GM12878 (cell line): ENCODE measurements at regions not wholly inside any gene's neighbourhood (a gene's known extent, or its start where the extent isn't known, plus 50 kb on each side); places are given as distances from the start of the nearest gene placed in this dataset.

ENCODE experiments used
- ATAC-seq: fragments of 200-7000 bp; cut with Tn5 transposase; 3 replicates; pipeline ENCODE4 v1.9.1; 2020; ENCODE audit warnings: mild to moderate bottlenecking, moderate library complexity
- BruUV-seq: library from RNA; stranded (reverse); fragments of 400-500 nt; replicated peaks from 2 replicates; lab custom pipeline; 2021; lab: Mats Ljungman, UMichigan
- CTCF ChIA-PET: fragments of 300-600 bp; sonication (Branson Sonifier 250); formaldehyde crosslinking; extraction: SDS; loops from one replicate; lab custom pipeline; 2021; ENCODE audit warnings: inconsistent platforms; lab: Yijun Ruan, JAX
- POLR2A ChIA-PET: fragments of 350-600 bp; formaldehyde crosslinking; extraction: SDS; loops from one replicate; lab custom pipeline; 2021; ENCODE audit warnings: inconsistent platforms; lab: Charles Lee
- RAD21 ChIA-PET: fragments of 300-600 bp; sonication (Branson Sonifier 250); formaldehyde crosslinking; loops from one replicate; lab custom pipeline; 2023; ENCODE audit warnings: antibody characterized with exemption; ENCODE audit not compliant: unreplicated experiment; lab: Charles Lee
- SMC1A ChIA-PET: fragments of 300-600 bp; sonication (Branson Sonifier 250); formaldehyde crosslinking; loops from one replicate; lab custom pipeline; 2023; ENCODE audit not compliant: unreplicated experiment, uncharacterized antibody; lab: Charles Lee
- DNase-seq: peaks from one replicate; pipeline ENCODE4 v3.0.0-alpha.2; 2011; ENCODE audit warnings: low read depth, low spot score
- FAIRE-seq: peaks from 3 replicates; lab custom pipeline; 2011; peaks lifted over from hg19 to GRCh38; lab: Jason Lieb, UNC
- H2AFZ ChIP-seq: 2 replicates; pipeline ENCODE4 v1.6.0; 2011; ENCODE audit warnings: low read depth, low read length, control low read depth; ENCODE audit not compliant: control insufficient read depth
- H3K27ac ChIP-seq: 2 replicates; pipeline ENCODE4 v1.5.1; 2011; ENCODE audit warnings: control low read depth; ENCODE audit not compliant: control insufficient read depth, insufficient read depth
- H3K27me3 ChIP-seq, 2 experiments: replicated peaks in 1 of 2; 2 replicates each; pipeline versions ENCODE4 v1.6.0 to v1.6.1; 2011; ENCODE audit warnings: low read length in 1 of 2; ENCODE audit not compliant: control insufficient read depth in 2 of 2, insufficient read depth in 2 of 2
- H3K36me3 ChIP-seq, 2 experiments: 2 replicates each; pipeline ENCODE4 v1.5.1; 2011; ENCODE audit warnings: low read length in 1 of 2; ENCODE audit not compliant: control insufficient read depth in 2 of 2, insufficient read depth in 2 of 2
- H3K4me1 ChIP-seq: 2 replicates; pipeline ENCODE4 v1.6.1; 2011; ENCODE audit warnings: mild to moderate bottlenecking, low read length, moderate library complexity, mixed read lengths; ENCODE audit not compliant: control insufficient read depth, insufficient read depth
- H3K4me2 ChIP-seq: 2 replicates; pipeline ENCODE4 v1.6.0; 2011; ENCODE audit warnings: control low read depth; ENCODE audit not compliant: control insufficient read depth, insufficient read depth
- H3K4me3 ChIP-seq: fragments of 200-600 bp; sonication (generic); 2 replicates; pipeline ENCODE4 v1.5.1; 2016
- H3K79me2 ChIP-seq: 2 replicates; pipeline ENCODE4 v1.6.0; 2011; ENCODE audit warnings: low read length; ENCODE audit not compliant: control insufficient read depth, insufficient read depth
- H3K9ac ChIP-seq: 2 replicates; pipeline ENCODE4 v1.8.0; 2011; ENCODE audit warnings: low read length, control low read depth, mixed read lengths; ENCODE audit not compliant: control insufficient read depth, insufficient read depth
- H3K9me3 ChIP-seq: replicated peaks from 3 replicates; pipeline ENCODE4 v1.5.1; 2011; ENCODE audit warnings: mild to moderate bottlenecking, low read length; ENCODE audit not compliant: control insufficient read depth, insufficient read depth
- H4K20me1 ChIP-seq: 2 replicates; pipeline ENCODE4 v1.6.0; 2011; ENCODE audit not compliant: control insufficient read depth, insufficient read depth
- PAX8 ChIP-seq: fragments of 450-650 bp; IDR thresholded peaks from 2 replicates; pipeline ENCODE4 v1.6.1; 2017; ENCODE audit warnings: mild to moderate bottlenecking, moderate library complexity
- RAD21 ChIP-seq: IDR thresholded peaks from 2 replicates; pipeline ENCODE4 v1.6.1; 2011; ENCODE audit warnings: mild to moderate bottlenecking, low read depth, low read length, moderate library complexity; ENCODE audit not compliant: insufficient read depth
- SREBF2 ChIP-seq: IDR thresholded peaks from 2 replicates; pipeline ENCODE4 v1.6.1; 2012; ENCODE audit warnings: mild to moderate bottlenecking, low read length
- WGBS: methylation state at CpG from one replicate; pipeline ENCODE4 v1.1.6; 2016; ENCODE audit warnings: low lambda C conversion rate; ENCODE audit not compliant: insufficient replicate concordance, insufficient coverage; ENCODE audit errors: missing lambda C conversion rate; 5-methylcytosine and 5-hydroxymethylcytosine counted together
- in situ Hi-C: fragments of 300-500 bp; cut with MboI; formaldehyde crosslinking; loops from 9 replicates; pipeline ENCODE4 v1.14.3; 2018; ENCODE audit warnings: mixed read lengths
- intact Hi-C: fragments of 100-400 bp; cut with micrococcal nuclease; formaldehyde crosslinking; loops from one replicate; pipeline ENCODE4 v1.14.2; 2022; ENCODE audit not compliant: unreplicated experiment
- TF ChIP-seq, protein P1 (sequence below): fragments of 450-650 bp; IDR thresholded peaks from 2 replicates; pipeline ENCODE4 v1.6.1; 2018; ENCODE audit warnings: mild to moderate bottlenecking, low read depth, moderate library complexity; ENCODE audit not compliant: partially characterized antibody
- TF ChIP-seq, protein P2 (sequence below): IDR thresholded peaks from 2 replicates; pipeline ENCODE4 v1.6.1; 2011; ENCODE audit warnings: borderline replicate concordance, low read depth, mild to moderate bottlenecking, moderate library complexity, mixed read lengths, low read length; ENCODE audit not compliant: insufficient read depth; ENCODE audit errors: extremely low read length
- TF ChIP-seq, protein P3 (sequence below): IDR thresholded peaks from 2 replicates; pipeline ENCODE4 v1.6.1; 2012; ENCODE audit warnings: low read length, inconsistent platforms

DNA sequence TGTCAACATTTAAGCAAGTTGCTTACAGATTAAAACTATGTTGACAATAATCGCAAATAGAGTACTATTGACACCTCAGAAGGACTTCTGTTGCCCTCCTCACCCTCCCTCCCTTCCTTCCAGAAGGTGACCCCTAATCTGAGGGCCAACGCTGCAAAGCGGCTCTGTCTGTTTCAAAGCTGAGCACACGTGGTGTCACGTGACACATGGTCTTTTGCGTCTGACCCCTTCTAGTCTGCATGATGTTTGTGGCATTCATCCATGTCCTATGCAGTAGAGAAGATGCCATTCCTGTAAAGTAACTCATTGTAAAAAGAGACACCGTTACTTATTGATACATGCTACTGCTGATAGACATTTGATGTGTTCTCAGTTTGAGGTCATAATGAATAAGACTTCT, 182.3 kb downstream of the THBS2 start:
- Histone ChIP-seq H3K27ac (no peak overlapping the region), H2AFZ (no peak overlapping the region), H3K4me2 (no peak overlapping the region), H3K4me3 (no peak overlapping the region), H3K79me2 (no peaks in the 10 kb centered on the region), H3K27me3 (no peaks in the 10 kb centered on the region), H3K4me1 (no peaks in the 10 kb centered on the region), H3K9me3 (no peaks in the 10 kb centered on the region; the same call in 2 of the 3 replicates), H3K9ac (no peak overlapping the region), H3K36me3 (no peaks in the 10 kb centered on the region), H4K20me1 (no peaks in the 10 kb centered on the region)
- SMC1A ChIA-PET, result no interaction called here
- TF ChIP-seq RAD21 (no peak), SREBF2 (no peak), PAX8 (no peak)
- TF ChIP-seq, protein P1, sequence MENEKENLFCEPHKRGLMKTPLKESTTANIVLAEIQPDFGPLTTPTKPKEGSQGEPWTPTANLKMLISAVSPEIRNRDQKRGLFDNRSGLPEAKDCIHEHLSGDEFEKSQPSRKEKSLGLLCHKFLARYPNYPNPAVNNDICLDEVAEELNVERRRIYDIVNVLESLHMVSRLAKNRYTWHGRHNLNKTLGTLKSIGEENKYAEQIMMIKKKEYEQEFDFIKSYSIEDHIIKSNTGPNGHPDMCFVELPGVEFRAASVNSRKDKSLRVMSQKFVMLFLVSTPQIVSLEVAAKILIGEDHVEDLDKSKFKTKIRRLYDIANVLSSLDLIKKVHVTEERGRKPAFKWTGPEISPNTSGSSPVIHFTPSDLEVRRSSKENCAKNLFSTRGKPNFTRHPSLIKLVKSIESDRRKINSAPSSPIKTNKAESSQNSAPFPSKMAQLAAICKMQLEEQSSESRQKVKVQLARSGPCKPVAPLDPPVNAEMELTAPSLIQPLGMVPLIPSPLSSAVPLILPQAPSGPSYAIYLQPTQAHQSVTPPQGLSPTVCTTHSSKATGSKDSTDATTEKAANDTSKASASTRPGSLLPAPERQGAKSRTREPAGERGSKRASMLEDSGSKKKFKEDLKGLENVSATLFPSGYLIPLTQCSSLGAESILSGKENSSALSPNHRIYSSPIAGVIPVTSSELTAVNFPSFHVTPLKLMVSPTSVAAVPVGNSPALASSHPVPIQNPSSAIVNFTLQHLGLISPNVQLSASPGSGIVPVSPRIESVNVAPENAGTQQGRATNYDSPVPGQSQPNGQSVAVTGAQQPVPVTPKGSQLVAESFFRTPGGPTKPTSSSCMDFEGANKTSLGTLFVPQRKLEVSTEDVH, result no peak
- TF ChIP-seq, protein P2, sequence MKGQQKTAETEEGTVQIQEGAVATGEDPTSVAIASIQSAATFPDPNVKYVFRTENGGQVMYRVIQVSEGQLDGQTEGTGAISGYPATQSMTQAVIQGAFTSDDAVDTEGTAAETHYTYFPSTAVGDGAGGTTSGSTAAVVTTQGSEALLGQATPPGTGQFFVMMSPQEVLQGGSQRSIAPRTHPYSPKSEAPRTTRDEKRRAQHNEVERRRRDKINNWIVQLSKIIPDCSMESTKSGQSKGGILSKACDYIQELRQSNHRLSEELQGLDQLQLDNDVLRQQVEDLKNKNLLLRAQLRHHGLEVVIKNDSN, result no peak
- TF ChIP-seq, protein P3, sequence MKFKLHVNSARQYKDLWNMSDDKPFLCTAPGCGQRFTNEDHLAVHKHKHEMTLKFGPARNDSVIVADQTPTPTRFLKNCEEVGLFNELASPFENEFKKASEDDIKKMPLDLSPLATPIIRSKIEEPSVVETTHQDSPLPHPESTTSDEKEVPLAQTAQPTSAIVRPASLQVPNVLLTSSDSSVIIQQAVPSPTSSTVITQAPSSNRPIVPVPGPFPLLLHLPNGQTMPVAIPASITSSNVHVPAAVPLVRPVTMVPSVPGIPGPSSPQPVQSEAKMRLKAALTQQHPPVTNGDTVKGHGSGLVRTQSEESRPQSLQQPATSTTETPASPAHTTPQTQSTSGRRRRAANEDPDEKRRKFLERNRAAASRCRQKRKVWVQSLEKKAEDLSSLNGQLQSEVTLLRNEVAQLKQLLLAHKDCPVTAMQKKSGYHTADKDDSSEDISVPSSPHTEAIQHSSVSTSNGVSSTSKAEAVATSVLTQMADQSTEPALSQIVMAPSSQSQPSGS, result no peak
- CTCF ChIA-PET, result no interaction called here
- WGBS, result 29% methylated on average over 7 of the region's 7 CpGs
- RAD21 ChIA-PET, result no interaction called here
- POLR2A ChIA-PET, result no interaction called here
- DNase-seq (no peak), ATAC-seq (no peak), FAIRE-seq (no peak)
- intact Hi-C loops (no loop called here), in situ Hi-C loops (no loop called here)
- BruUV-seq, result no TSS peak
